ENCODE measurements at regions not wholly inside any gene's neighbourhood (a gene's known extent, or its start where the extent isn't known, plus 50 kb on each side); places are given as distances from the start of the nearest gene placed in this dataset.

GRCh38 chr7:137086896-137087295 is 218.4 kb downstream of the CHRM2 start:
- no peak for DNase-seq (ENCODE audit: low spot score in 2 of 2)
- intact Hi-C loops (cut with DNase I; ENCODE audit: low total_unique reads): no loop called here
- H3K4me3 ChIP-seq (ENCODE audit: low read depth, poor library complexity, severe bottlenecking): no peak overlapping the region
- 88 to 96% methylated on average over 3 of the region's 3 CpGs for WGBS, 2 donors
- TF ChIP-seq, protein P1, sequence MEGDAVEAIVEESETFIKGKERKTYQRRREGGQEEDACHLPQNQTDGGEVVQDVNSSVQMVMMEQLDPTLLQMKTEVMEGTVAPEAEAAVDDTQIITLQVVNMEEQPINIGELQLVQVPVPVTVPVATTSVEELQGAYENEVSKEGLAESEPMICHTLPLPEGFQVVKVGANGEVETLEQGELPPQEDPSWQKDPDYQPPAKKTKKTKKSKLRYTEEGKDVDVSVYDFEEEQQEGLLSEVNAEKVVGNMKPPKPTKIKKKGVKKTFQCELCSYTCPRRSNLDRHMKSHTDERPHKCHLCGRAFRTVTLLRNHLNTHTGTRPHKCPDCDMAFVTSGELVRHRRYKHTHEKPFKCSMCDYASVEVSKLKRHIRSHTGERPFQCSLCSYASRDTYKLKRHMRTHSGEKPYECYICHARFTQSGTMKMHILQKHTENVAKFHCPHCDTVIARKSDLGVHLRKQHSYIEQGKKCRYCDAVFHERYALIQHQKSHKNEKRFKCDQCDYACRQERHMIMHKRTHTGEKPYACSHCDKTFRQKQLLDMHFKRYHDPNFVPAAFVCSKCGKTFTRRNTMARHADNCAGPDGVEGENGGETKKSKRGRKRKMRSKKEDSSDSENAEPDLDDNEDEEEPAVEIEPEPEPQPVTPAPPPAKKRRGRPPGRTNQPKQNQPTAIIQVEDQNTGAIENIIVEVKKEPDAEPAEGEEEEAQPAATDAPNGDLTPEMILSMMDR (IDR thresholded peaks at IDR 0.05): no peak
- TF ChIP-seq POLR2A (IDR thresholded peaks at IDR 0.05): no peak

- no peak for TF ChIP-seq POLR2A (IDR thresholded peaks at IDR 0.05)
- TF ChIP-seq, protein P1 (IDR thresholded peaks at IDR 0.05): no peak
- no peak overlapping the region for H3K4me3 ChIP-seq (ENCODE audit: low read depth, poor library complexity, severe bottlenecking)
- WGBS, 2 donors: 36 to 45% methylated on average over 5 of the region's 5 CpGs
- no peak for DNase-seq (ENCODE audit: low spot score in 2 of 2)
- intact Hi-C loops (cut with DNase I; ENCODE audit: low total_unique reads): no loop called here
These were observed 216.3 kb downstream of the CHRM2 start for GRCh38 chr7:137084607-137085380.

GRCh38 chr7:137082391-137082790 is 213.9 kb downstream of the CHRM2 start:
- DNase-seq (ENCODE audit: low spot score in 2 of 2): no peak
- H3K4me3 ChIP-seq (ENCODE audit: low read depth, poor library complexity, severe bottlenecking): no peak overlapping the region
- intact Hi-C loops (cut with DNase I; ENCODE audit: low total_unique reads): no loop called here
- no peak for TF ChIP-seq POLR2A (IDR thresholded peaks at IDR 0.05)
- TF ChIP-seq, protein P1 (IDR thresholded peaks at IDR 0.05): no peak

GRCh38 chr7:137081321-137082093 is 213.1 kb downstream of the CHRM2 start:
- no peak for TF ChIP-seq POLR2A (IDR thresholded peaks at IDR 0.05)
- TF ChIP-seq, protein P1 (IDR thresholded peaks at IDR 0.05): no peak
- peak; percentile 56 to 90 for DNase-seq (ENCODE audit: low spot score in 2 of 2)
- intact Hi-C loops (cut with DNase I; ENCODE audit: low total_unique reads): no loop called here

DNA sequence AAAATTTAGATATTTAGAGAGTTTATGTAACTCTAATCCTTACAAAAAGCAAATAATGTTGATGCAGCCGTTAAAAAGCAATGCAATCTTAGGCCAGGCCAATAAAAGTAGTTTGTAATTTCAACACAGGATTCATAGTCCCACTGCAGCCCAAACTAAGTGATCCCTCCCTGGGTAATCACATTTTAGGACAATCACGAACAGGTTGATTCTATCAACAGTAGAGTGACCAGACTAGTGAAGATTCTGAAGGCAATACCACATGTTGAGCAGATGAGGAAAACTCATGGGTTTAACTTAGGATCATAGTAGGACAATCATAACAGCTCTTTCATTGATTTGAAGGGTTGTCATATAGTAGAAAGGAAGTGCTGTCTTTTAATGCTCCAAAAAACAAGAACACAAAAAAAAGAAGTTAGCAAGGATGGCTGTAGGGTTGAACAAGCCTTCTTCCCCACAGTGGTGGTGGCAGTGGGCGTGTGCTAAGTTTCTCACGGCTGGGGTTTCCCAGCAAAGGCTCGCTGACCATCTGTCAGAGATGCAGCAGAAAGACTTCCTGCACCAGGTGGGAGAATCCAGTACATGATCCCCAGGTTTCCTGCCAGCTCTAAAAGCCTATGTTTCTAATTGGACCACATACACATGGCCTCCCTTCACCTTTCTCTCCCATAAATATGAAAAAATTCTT is 212.2 kb downstream of the CHRM2 start:
- no peak overlapping the region for H3K4me3 ChIP-seq (ENCODE audit: low read depth, poor library complexity, severe bottlenecking)
- WGBS, 2 donors: 36 to 51% methylated on average over 5 of the region's 5 CpGs
- no peak for TF ChIP-seq POLR2A (IDR thresholded peaks at IDR 0.05)
- TF ChIP-seq, protein P1 (IDR thresholded peaks at IDR 0.05): no peak
- no peak for DNase-seq (ENCODE audit: low spot score in 2 of 2)
- intact Hi-C loops (cut with DNase I; ENCODE audit: low total_unique reads): no loop called here

More at GRCh38 chr7:137081321-137082093, 213.1 kb downstream of the CHRM2 start:
- no peak overlapping the region for H3K4me3 ChIP-seq (ENCODE audit: low read depth, poor library complexity, severe bottlenecking)
- 38 to 39% methylated on average over 2 of the region's 2 CpGs for WGBS, 2 donors

Data from lower leg skin (tissue), 4 donors.